ENCODE measurements at regions not wholly inside any gene's neighbourhood (a gene's known extent, or its start where the extent isn't known, plus 50 kb on each side); places are given as distances from the start of the nearest gene placed in this dataset.
A peak's percentile ranks its signal among the peaks of the same experiment; 100 is the strongest.

DNA sequence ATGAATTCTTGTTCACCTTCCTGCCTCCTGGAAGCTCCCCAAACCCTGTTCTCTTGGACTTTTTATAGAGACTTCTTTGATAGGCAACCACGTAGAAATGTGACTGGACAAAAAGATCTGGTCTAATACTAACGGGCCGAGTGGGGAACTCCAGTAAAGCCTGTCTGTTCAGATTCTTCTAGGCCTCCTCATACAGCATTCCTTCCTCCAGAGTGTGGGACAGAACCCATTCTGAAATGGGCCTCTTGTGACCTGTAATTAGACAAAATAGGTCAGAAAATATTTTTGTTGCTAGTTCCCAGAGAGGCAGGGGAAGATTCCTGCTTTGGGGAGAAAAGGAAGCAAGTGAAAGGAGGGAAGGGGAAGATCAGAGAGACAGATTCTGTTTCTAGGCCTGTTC, 374.3 kb downstream of the CDH26 start:
- no peak for DNase-seq

DNA sequence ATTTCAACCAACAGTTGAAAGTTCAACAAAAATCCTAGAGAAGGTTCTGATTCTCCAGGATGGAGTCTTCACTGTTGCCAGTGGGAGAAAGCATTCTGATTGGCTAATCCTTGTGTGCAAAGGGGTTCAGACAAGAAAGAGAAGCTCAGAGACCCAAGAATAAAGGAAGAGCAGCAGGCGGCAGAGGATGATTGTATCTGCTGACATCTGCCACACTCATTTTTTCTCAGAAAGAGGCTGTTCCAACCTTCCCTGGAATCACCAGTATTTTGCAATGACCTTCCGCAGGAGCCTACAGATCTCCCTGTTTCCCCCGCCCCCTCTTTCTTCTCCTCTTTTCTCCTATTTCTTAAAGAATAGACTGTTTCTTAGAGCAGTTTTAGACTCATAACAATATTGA, 376.7 kb downstream of the CDH26 start:
- no peak for DNase-seq

DNA sequence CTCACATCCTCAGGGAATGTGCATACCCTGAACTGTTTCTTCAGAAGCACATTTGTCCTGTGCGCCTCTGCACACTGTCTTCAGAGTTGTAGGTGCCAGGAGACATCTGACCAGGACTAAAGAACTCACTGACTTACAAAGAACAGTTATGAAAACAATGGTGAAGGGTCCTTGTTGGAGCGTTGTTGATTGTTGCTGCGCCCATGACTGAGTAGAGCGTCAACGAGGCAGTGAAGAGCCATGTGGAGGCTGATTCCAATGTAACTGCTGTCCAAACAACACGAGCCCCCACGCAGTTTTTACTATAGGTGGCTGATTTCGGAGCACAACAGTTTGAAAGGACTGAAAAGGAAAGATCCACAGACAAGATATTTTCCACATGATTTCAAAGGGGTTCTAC, 380.3 kb downstream of the CDH26 start:
- no peak for DNase-seq

DNA sequence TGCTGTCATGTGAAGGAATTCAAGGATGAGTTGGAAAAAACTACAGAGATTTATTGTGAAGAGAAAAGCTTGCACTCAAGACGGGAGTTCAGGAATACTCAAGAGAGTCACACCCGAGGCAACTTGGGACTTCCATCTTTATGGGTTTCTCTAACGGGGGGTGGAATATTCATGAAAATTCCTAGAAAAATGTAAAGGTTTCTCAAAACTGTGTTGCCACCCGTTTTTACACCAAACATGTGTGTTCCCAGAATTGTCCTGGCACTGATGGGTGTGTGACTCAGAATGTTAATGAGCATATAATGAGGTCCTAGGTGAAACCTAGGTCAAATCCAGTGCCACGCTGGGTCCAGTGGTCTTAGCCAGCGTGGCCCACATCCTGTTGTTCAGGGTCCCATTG, 381.5 kb downstream of the CDH26 start:
- DNase-seq: no peak

DNA sequence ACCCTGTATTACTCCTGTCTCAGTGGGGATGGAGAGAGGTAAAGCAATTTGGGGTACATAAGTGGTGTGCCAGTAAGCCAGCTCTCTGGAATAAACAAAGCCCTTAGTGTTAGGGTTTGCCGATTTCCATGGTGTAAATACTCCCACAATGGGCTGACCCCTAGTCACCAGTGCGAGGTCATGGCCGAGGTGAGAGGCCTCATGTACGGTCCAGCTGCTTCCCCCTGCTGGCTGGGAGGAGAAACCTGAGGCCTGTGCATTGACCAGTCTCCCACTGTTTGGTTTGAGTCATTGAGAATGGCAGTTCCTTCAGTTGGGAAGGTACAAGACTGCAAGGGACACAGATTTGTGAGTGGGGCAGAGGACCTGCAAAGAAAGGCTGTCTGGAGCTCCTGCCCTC, 382.0 kb downstream of the CDH26 start:
- DNase-seq: no peak

DNA sequence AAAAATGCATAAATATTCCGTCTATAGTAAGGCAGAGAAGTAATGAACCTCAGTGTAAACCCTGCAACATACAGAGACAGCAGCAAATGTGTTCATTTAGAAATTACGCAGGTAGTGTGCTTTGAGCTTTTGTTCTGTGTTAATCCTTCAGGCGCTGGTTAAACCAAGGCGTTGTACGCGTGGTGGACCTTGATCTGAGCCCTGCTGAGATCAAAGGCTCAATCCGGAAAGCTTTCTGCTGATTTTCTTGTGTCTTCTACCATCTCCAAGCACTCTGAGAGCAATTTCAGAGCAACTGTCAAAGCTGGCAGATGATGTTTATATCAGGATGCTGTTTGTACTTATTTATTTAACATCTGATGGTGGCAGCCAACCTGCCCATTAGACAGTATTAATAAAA, 382.8 kb downstream of the CDH26 start:
- no peak for DNase-seq

DNA sequence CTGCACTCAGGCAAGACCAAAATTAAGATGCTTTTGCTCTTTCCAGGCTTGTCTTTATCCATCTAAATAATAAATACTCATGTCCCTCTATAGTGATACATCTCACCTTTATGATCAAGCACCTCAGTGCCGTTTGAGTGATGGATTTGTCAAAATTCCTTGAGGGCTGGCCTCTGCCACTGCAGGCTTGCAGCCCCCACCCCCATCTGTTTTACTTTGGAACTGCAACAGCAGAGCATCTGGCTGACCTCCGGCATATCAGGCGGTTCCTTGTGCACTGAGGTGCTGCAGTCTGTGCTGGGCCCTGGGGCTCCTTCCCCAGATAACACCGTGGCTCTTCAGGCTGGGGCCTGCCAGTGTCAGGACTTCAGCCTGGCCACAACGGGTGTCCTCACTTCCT, 386.9 kb downstream of the CDH26 start:
- DNase-seq: no peak

DNA sequence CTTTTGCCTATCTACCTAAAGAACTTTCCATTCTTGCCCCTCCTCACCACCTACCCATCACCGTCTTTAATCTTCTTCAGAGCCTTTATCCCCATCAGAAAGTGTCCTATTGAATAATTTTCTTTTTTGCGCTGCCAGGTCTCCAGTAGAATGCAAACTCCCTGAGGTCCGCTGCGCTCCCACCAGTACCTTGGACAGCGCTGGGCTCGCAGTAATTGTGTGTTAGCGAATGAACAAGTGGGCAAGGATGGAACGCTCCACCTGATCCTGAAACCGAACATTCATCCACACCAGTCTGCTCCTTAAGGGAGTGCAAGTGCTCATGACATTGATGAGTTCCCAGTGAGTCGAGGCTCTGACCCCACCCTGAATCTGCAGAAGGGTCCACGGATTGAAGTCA, 391.2 kb downstream of the CDH26 start:
- no peak for DNase-seq

DNA sequence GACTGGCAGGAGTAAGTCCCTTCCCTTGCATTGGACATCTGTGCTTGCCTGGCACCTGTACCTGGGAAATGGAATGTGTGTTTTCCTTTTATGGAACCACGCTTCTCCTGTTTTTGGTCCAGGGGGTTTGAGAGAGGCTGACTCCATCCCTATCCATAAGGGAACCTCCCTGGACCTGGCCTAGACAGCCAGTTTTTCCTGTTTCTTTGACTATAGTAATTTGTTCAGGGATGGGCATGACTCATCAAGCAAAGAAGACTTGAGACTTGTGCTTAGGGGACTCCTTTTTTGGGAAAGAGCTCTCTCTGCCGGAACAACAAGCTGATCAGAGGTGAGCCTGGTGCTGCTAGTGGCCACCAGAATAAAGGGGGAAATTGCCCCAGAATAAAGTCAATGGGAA, 393.8 kb downstream of the CDH26 start:
- no peak for DNase-seq

DNA sequence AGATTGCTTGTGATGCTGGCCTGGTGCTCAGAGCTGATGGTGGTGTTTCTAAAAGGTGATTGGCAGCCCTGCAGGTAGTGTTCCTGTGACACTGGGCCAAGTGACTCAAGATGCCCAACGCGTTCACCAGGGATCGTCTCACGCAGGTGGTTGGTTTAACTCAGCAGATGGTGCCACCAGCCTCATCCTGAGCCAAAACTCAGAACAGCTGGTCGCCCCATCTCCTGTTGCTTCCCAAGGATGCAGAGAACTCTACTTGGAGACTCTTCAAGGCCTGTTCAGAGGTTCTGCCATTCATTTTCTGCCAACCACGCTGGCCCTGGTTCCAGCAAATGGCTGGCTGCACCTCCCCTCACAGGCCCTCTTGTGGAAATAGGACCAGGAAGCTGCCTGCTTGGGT, 394.4 kb downstream of the CDH26 start:
- no peak for DNase-seq

DNA sequence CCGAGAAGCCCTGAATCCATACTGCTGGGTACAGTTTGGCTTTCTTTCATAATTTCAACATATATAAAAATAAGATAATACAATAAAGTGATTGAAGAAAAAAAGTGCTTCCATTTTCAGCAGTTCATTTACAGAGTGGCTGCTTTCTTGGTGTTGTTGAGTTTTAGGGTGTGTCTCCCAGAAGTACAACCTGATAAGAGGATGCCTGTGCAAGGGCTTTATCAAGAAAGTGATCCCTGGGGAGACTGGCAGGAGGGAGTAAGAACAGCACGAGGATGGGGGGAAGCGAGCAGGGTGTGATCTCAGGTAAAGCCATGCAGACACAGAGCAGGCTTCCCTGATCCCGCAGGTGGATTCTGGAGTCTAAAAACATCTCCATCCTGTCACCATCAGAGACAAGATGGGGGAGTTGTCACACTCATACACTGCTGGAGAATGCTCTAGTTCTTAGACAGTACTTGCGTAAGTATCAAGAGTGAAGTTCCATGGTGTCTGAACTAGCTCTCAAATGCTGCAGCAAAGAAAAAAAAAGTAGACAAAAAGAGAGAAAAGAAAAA, 395.9 kb downstream of the CDH26 start:
- no peak for DNase-seq

DNA sequence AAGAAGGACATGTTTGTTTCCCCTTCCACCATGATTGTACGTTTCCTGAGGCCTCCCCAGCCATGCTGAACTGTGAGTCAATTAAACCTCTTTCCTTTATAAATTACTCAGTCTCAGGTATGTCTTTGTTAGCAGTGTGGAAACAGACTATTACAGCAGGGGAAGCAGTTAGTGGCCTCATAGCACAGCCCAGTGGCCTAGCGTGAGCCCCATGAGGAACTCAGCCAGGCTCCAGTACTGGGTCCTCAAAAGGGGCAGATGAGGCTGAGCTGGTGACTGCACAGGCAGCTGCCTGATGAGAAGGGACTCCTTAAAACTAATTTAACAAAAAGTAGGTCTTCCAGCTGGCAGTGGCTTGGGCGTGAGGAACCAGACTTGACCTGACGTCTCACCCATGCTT, 399.9 kb downstream of the CDH26 start:
- DNase-seq: no peak

DNA sequence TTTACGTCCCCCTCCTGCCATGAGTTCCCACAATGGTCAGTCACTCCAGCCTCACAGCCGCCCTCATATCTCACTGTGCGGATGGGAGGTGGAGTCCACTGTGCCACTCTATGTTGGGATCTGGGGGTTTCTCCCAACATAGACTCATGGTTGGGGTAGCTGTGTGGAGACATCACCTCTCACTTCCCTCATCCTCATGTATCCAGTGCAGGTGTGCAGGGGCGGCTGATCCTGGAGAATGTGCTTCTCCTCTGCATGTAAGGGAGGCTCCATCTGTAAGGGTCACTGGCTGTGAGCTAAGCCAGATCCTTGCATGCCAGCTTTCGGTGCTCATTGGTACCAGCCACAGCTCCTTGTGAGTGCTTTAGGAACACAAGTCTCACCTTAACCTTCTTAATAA, 400.8 kb downstream of the CDH26 start:
- no peak for DNase-seq

DNA sequence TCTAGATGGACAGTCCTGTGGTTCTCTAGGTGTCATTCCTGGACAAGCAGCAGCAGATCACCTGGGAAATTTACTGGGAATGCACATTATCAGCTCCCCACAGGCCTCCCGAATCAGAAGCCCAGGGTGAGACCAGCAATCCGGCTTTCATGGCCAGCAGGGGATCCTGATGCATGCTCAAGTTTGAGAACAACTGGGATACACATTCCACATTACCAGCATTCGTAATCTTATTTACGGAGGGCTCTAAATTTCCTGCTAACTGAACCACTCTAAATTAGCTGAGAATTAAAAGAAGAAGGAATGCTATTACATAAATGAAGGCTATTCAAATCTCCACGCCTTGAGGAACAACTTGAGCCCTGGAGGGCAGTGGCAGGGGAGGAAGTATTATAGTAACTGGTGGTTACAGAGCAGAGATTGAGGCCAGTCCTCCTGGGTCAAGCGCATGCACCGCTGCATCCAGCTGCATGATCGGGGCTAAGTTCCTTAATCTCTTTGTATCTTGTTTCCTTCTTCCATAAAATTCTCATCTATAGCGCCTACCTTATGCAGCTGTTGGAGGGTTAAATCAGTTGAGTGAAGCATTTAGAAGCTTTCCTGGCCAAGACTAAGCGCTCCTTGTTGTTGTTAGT, 403.7 kb downstream of the CDH26 start:
- DNase-seq: no peak

DNA sequence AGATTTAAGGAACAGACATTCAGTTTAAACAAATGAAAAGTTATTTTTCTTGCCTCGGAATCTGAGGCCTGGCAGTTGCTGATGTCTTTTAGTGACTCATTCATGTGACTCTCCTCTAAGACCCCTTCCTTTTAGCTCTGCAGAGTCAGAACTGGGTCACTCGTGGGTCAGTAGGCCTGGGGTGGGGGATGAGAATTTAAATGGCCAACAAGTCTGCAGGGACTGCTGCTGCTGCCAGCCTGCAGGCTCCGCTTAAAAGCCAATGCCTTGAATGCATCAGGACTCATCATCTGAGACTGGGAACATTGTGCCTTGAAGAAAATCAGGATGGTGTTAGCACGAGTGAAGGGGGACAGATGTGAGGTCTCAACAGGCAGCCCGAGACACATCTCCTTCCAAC, 404.3 kb downstream of the CDH26 start:
- DNase-seq: no peak

DNA sequence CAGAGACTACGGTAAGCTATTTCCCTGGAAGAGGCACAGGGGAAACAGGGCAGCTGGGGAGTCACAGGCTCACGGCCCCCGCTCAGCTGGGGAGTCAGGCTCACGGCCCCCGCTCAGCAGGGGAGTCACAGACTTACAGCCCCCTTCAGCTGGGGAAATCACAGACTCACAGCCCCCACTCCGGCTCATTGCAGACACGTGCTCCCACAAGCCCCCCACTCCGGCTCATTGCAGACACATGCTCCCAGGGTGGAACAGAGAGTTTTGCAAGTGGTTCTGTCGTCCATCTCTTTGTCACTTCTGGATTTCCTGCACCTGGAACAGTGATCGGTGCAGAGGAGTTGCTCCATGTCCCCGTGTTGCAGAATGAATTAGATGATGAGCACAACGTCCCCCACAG, 405.5 kb downstream of the CDH26 start:
- DNase-seq: no peak

DNA sequence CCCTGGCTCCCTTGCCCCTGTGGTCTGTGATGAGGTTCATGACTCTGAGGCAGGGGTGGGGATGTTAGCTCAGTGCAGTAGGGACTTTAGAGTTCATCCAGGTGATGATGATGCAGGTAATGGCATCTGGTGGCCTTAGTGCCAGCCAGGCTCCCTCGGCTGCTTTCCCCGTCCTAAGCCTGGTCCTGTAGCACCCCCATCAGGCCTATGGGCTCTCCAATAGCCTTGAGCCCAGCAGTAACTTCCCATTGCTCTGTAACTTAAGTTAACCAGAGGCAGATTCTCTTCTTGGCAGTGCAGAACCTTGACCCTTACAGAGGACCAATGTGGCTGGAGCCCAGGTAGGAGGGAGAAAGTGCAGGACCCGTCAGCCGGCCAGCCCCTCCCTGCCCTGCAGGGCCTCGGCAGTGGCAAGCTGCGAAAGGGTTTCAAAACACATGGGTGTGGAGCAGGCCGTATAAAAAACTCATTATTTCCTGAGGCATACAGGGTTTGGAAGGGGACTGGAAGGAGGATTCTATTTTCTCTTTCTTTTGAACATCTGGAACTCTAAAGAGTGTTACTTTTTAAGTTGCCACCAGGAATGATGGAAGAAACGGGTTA, 406.9 kb downstream of the CDH26 start:
- DNase-seq: peak; percentile 8

DNA sequence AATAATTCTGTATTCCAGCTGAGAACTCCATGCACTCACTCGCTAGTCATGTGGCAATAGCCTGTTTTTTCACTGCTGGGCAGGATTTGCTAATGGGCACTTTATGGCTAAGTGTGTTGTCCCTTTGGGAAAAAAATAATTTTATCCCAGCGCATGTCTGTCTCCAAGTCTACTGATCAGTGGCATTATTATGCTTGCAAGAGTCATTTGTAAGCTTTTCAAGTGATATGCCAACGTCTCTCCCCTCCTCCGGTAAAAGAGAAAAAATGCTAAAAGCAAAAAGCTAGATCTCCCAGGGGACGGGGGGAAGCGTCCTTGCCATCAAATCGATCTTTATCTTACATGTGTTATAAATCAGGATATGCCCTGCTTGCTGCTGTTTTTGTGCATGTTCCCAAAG, 407.7 kb downstream of the CDH26 start:
- DNase-seq: peak; percentile 16

DNA sequence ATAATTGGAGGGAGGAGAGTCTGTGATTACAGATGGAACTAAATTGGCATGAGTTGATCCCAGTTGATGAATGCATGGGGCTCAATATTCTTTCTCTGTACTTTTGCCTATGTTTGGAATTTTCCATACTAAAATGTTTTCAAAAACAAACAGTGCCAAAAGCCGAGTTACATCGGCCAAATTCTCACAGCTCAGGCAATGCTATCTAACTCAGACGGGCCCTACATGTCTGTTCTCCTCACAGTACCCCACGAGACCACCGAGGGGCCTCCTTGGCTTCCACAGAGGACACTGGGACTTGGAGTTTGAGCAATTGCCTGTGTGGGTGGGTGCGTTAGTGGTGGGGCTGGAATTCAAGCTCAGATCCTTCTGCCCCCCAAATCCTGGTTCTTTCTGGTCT, 413.2 kb downstream of the CDH26 start:
- no peak for DNase-seq

DNA sequence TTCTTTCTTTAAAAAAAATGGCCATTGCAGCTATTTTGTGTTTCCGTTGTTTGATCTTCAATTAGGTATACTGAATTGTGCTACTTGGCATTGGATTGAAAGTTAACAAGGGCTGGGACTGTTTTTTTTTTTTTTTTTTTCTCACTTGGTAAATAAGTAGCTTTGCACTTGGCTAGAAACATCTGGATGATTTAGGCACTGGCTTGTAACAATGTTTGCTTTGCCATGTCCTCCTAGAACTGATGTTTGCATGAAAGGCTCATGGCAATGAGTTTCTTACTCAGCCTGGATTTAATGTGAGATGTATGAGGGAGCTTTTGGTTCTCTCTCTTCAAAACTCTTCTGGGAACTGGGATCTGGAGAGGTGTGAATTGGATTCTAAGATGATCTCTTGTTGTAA, 414.1 kb downstream of the CDH26 start:
- peak; percentile 21 for DNase-seq

DNA sequence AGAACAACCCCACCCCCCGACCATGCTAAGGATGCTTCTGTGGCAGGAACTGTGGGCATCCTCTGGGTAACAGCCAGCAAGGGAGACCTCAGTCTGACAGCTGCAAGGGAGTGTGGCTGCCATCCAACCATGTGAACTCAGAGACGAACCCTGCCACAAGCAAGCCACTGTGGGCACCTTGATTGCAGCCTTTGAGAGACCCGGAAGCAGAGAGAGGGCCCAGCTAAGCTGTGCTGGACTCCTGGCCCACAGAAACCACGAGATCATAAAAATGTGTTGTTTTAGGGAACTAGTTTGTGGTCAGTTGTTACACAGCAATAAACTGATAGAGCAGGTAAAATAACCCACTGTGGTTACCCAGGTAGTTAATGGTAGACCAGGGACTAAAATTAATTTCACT, 414.6 kb downstream of the CDH26 start:
- peak; percentile 31 for DNase-seq

DNA sequence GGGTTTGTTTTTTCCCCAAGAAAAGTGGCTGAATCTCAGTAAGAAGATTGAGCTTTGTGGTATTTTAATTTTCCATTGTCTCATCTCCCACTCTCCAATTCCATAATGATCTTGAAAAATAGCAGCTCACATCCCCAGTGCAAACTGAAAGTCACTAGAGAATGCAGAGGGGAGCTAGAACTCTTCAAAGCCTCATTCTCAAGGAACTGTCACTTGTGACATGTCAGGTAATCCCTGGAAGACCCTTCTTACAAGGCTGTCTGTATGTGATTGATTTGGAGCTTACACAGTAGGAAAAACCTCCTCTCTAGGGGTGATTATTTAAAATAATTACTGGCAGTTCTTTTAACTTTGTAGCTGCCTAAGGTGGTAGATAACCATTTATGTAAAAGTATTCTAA, 420.4 kb downstream of the CDH26 start:
- DNase-seq: no peak

DNA sequence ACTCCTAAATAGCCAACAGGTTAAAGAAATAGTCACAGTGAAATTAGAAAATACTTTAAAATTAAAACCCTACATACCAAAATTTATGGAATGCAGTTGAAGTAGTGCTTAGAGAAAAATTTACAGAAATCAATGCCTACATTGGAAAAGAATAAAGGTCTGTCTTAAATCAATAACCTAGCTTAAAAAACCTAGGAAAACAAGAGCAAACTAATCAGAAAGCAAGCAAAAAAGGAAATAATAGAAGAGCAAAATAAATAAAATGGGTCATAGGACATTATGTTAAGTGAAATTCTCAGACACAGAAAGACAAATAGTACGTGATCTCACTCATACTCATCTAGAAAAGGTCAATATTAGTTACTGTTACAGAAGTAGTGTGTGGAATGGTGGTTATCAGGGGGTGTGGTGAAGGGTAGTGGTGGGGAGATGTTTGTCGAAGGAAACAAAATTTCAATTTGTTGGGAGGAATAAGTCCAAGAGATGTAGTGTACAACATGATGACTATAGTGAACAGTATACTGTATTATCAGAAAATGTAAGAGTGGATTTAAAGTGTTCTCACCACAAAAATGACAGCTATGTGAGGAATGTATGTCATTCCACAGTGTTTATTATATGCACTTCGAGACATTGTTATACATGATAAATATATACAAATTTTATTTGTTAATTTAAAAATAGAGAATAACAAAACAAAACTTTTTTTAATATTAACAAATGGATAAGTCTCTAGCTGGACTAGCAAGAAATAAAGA, 423.6 kb downstream of the CDH26 start:
- no peak for DNase-seq

DNA sequence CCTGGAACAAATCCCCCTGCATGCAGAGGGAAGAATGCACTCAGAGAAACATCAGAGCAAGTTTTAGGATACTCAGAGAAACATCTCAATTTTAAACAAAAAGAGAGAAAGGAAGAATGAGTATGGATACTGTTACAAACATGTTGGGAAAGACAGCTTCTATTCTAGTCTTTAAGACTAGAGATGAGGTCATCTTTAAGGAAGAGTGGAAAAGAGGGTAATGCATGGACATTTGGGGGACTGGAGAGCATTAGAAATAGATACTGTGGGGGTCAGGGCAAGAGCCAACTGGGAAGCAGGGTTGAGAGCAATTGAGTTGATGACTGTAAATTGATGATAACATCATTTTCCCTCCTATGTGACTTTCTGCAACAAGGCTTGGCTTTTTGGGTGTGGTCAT, 431.2 kb downstream of the CDH26 start:
- DNase-seq: no peak

Data from NCI-H1092 (cell line).